ENCODE measurements at regions not wholly inside any gene's neighbourhood (a gene's known extent, or its start where the extent isn't known, plus 50 kb on each side); places are given as distances from the start of the nearest gene placed in this dataset.

DNA sequence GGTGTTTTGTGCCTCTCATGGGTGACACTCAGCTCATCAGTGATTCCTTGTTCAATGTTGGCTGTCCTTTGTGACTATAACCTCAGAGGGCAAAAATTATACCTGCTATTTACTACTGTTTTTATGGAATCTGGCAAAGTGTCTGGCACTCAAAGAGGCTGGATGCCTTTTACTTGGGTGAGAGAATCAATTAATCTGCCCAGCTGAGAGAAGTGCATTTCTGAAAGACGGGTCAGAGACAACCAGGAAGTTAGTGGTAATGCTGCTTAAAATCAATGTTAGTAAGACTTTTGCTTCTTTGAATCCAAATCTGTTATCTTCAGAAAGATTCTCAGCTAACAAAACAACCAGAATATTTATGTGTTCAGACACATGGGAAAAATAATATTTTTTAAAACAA is 436.2 kb upstream of the SUCLG2 start:
- intact Hi-C loops (cut with DNase I): no loop called here
- no peak overlapping the region for H3K4me3 ChIP-seq
- no peaks in the 10 kb centered on the region for H3K36me3 ChIP-seq
- no peaks in the 10 kb centered on the region for H3K27me3 ChIP-seq
- no peak overlapping the region for H3K27ac ChIP-seq (replicated peaks in 1 of 4)
- TF ChIP-seq POLR2AphosphoS5 (IDR thresholded peaks at IDR 0.05) (no peak), EP300 (IDR thresholded peaks at IDR 0.05) (no peak), POLR2A (IDR thresholded peaks at IDR 0.05; ENCODE audit: low read depth) (no peak)
- TF ChIP-seq, protein P1, sequence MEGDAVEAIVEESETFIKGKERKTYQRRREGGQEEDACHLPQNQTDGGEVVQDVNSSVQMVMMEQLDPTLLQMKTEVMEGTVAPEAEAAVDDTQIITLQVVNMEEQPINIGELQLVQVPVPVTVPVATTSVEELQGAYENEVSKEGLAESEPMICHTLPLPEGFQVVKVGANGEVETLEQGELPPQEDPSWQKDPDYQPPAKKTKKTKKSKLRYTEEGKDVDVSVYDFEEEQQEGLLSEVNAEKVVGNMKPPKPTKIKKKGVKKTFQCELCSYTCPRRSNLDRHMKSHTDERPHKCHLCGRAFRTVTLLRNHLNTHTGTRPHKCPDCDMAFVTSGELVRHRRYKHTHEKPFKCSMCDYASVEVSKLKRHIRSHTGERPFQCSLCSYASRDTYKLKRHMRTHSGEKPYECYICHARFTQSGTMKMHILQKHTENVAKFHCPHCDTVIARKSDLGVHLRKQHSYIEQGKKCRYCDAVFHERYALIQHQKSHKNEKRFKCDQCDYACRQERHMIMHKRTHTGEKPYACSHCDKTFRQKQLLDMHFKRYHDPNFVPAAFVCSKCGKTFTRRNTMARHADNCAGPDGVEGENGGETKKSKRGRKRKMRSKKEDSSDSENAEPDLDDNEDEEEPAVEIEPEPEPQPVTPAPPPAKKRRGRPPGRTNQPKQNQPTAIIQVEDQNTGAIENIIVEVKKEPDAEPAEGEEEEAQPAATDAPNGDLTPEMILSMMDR (IDR thresholded peaks at IDR 0.05): no peak
- whole genome bisulfite sequencing: 64% methylated on average over 1 of the region's 1 CpG
- no peak for DNase-seq (ENCODE audit: extremely low spot score)
- H3K4me1 ChIP-seq: peaks cover 0 to 15% (median 8%) of the 10 kb centered on the region in 4 donors
- H3K9me3 ChIP-seq: no peaks in the 10 kb centered on the region

DNA sequence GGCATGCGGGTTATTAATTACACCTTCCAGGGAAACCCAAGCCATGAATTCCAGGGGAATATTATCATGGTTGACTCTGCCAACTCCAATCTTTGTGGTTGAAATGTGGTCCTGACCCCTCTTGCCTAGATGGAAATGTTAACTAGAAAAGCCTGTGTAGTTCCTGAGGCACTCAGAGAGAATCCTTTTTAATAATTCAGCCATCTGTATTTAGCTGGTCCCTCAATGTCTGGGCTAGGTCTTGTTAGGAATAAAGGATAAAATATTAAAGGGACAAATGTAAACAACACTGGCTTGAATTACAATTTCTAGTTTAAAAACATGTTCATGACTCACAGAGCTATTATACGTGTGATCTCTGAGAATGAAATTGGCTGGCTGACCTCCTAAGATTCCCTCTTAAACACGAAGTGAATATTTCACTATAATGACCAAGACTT is 435.2 kb upstream of the SUCLG2 start:
- TF ChIP-seq POLR2AphosphoS5 (IDR thresholded peaks at IDR 0.05) (no peak), EP300 (IDR thresholded peaks at IDR 0.05) (no peak), POLR2A (IDR thresholded peaks at IDR 0.05; ENCODE audit: low read depth) (no peak)
- TF ChIP-seq, protein P1 (IDR thresholded peaks at IDR 0.05): no peak
- 14% methylated on average over 3 of the region's 3 CpGs for WGBS
- no peak overlapping the region for H3K4me3 ChIP-seq
- H3K4me1 ChIP-seq: peaks cover 0 to 15% (median 8%) of the 10 kb centered on the region in 4 donors
- no peaks in the 10 kb centered on the region for H3K9me3 ChIP-seq
- DNase-seq (ENCODE audit: extremely low spot score): no peak
- no peaks in the 10 kb centered on the region for H3K36me3 ChIP-seq
- no peaks in the 10 kb centered on the region for H3K27me3 ChIP-seq
- no peak overlapping the region for H3K27ac ChIP-seq (replicated peaks in 1 of 4)
- intact Hi-C loops (cut with DNase I): no loop called here

DNA sequence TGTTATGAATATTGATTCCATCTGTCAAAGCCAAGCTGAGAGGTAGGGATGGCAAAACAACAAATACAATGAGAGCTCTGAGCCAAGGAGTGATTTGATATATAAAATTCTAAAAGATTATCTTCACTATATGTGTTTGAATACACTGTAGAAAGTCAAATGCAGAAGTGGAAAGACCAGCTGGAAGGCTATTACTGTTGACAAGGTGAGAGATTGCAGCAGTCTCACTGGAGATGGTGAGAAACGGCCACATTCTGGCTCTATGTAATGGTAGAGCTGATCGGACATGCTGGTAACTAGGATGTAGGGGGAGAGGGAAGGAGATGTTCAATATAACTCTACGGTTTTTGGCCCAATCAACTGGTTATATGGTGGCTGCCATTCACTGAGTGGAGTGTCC is 434.2 kb upstream of the SUCLG2 start:
- Histone ChIP-seq H3K4me3 (no peak overlapping the region), H3K4me1 (peaks cover 0 to 15% (median 8%) of the 10 kb centered on the region in 4 donors), H3K36me3 (no peaks in the 10 kb centered on the region), H3K27me3 (no peaks in the 10 kb centered on the region), H3K9me3 (no peaks in the 10 kb centered on the region), H3K27ac (replicated peaks in 1 of 4) (no peak overlapping the region)
- no peak for DNase-seq (ENCODE audit: extremely low spot score)
- intact Hi-C loops (cut with DNase I): no loop called here
- WGBS: 67% methylated on average over 3 of the region's 3 CpGs
- TF ChIP-seq, protein P1 (IDR thresholded peaks at IDR 0.05): no peak
- TF ChIP-seq POLR2A (IDR thresholded peaks at IDR 0.05; ENCODE audit: low read depth): no peak
- no peak for TF ChIP-seq POLR2AphosphoS5 (IDR thresholded peaks at IDR 0.05)
- no peak for TF ChIP-seq EP300 (IDR thresholded peaks at IDR 0.05)

DNA sequence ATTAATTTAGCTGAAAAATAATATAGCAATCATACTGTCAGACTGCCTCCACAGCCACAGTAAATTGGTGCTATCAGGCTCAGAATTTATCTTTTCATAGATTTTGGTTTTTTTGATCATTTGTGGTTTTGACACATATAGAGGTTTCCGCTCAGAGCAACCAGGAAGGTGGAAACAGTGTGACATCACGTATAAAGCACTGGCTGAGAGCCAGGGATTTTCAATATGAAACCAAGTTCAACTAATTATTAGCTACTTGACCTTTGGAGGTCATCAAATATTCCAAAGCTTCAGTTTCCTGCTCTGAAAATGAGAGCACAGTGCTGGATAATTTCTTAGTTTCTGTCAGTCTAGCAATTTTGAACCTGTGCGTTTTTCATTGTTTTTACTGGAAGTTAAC is 433.8 kb upstream of the SUCLG2 start:
- TF ChIP-seq POLR2A (IDR thresholded peaks at IDR 0.05; ENCODE audit: low read depth): no peak
- TF ChIP-seq EP300 (IDR thresholded peaks at IDR 0.05): no peak
- no peak for TF ChIP-seq POLR2AphosphoS5 (IDR thresholded peaks at IDR 0.05)
- TF ChIP-seq, protein P1 (IDR thresholded peaks at IDR 0.05): no peak
- Histone ChIP-seq H3K9me3 (no peaks in the 10 kb centered on the region), H3K27me3 (no peaks in the 10 kb centered on the region), H3K4me1 (peaks cover 0 to 15% (median 8%) of the 10 kb centered on the region in 4 donors), H3K36me3 (no peaks in the 10 kb centered on the region), H3K4me3 (no peak overlapping the region), H3K27ac (replicated peaks in 1 of 4) (no peak overlapping the region)
- no peak for DNase-seq (ENCODE audit: extremely low spot score)
- intact Hi-C loops (cut with DNase I): no loop called here
- 43% methylated on average over 3 of the region's 3 CpGs for WGBS

DNA sequence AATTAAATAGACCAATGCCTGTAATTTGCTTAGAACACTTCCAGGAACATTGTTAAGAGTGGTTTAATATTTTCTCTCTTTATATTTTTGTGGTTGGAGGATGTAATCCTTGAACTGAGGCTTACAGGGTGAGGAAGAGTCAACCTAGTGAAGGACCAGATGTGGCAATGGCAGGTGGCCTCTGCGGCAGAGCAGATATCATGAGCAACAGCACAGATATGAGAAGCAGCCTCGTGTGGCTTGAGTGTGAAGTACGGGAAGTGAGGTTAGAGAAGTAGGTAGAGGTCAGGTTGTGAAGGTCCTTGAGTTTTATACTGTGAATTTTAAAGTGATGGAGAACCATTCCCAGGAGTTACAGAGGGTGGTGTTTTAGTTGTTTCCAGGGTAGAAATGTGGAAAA is 417.6 kb upstream of the SUCLG2 start:
- Histone ChIP-seq H3K4me1 (no peaks in the 10 kb centered on the region), H3K36me3 (no peaks in the 10 kb centered on the region), H3K27me3 (no peaks in the 10 kb centered on the region), H3K9me3 (peaks cover 0 to 22% (median 6%) of the 10 kb centered on the region in 4 donors), H3K27ac (replicated peaks in 1 of 4) (no peak overlapping the region), H3K4me3 (no peak overlapping the region)
- TF ChIP-seq, protein P1 (IDR thresholded peaks at IDR 0.05): no peak
- TF ChIP-seq EP300 (IDR thresholded peaks at IDR 0.05): no peak
- no peak for TF ChIP-seq POLR2AphosphoS5 (IDR thresholded peaks at IDR 0.05)
- TF ChIP-seq POLR2A (IDR thresholded peaks at IDR 0.05; ENCODE audit: low read depth): no peak
- intact Hi-C loops (cut with DNase I): no loop called here
- 81% methylated on average over 3 of the region's 3 CpGs for WGBS
- DNase-seq (ENCODE audit: extremely low spot score): no peak
